A673 (cell line): ENCODE measurements at regions not wholly inside any gene's neighbourhood (a gene's known extent, or its start where the extent isn't known, plus 50 kb on each side); places are given as distances from the start of the nearest gene placed in this dataset.

ENCODE experiments used
- BruUV-seq: library from RNA; stranded (reverse); fragments of 400-500 nt; replicated peaks from 2 replicates; lab custom pipeline; 2021; lab: Mats Ljungman, UMichigan
- CTCF ChIA-PET: fragments of 300-600 bp; sonication (Branson Sonifier 250); formaldehyde crosslinking; loops from one replicate; lab custom pipeline; 2022; ENCODE audit warnings: antibody characterized with exemption; lab: Charles Lee
- POLR2A ChIA-PET: fragments of 300-600 bp; sonication (Branson Sonifier 250); formaldehyde crosslinking; loops from one replicate; lab custom pipeline; 2022; ENCODE audit warnings: antibody characterized with exemption; ENCODE audit not compliant: low non-redundant PET; lab: Charles Lee
- DNase-seq: peaks from one replicate; pipeline ENCODE4 v3.0.0-alpha.2; 2015; ENCODE audit warnings: low spot score
- H3K27ac ChIP-seq: fragments of 200-600 bp; sonication (generic); 2 replicates; pipeline ENCODE4 v1.5.1; 2016; ENCODE audit warnings: mixed run types, low read depth, mild to moderate bottlenecking, mixed read lengths, antibody characterized with exemption, low read length; ENCODE audit not compliant: poor library complexity, severe bottlenecking
- H3K27me3 ChIP-seq: fragments of 200-600 bp; sonication (generic); replicated peaks from 2 replicates; pipeline ENCODE4 v1.6.1; 2017; ENCODE audit warnings: mixed run types, low read depth, mild to moderate bottlenecking, mixed read lengths, antibody characterized with exemption, low read length; ENCODE audit not compliant: insufficient read depth, poor library complexity
- H3K36me3 ChIP-seq: fragments of 200-600 bp; sonication (generic); 2 replicates; pipeline ENCODE4 v1.6.1; 2016; ENCODE audit warnings: mixed run types, mild to moderate bottlenecking, mixed read lengths, antibody characterized with exemption, low read length; ENCODE audit not compliant: insufficient read depth, poor library complexity, severe bottlenecking
- H3K4me1 ChIP-seq: fragments of 200-600 bp; sonication (generic); 2 replicates; pipeline ENCODE4 v1.6.1; 2017; ENCODE audit warnings: mixed run types, mild to moderate bottlenecking, mixed read lengths, antibody characterized with exemption, low read length; ENCODE audit not compliant: insufficient read depth, poor library complexity, severe bottlenecking
- H3K4me3 ChIP-seq: fragments of 200-600 bp; sonication (generic); 2 replicates; pipeline ENCODE4 v1.5.1; 2016; ENCODE audit warnings: low read depth, mixed run types, mild to moderate bottlenecking, mixed read lengths, low read length; ENCODE audit not compliant: poor library complexity, severe bottlenecking
- H3K9me3 ChIP-seq: fragments of 200-600 bp; sonication (generic); 2 replicates; pipeline ENCODE4 v1.6.1; 2016; ENCODE audit warnings: mixed run types, low read depth, mild to moderate bottlenecking, mixed read lengths, antibody characterized with exemption, low read length; ENCODE audit not compliant: poor library complexity, severe bottlenecking
- CTCF ChIP-seq: fragments of 300-800, 200-600 bp; sonication (generic); conservative IDR thresholded peaks from 2 replicates; pipeline ENCODE4 v1.5.1; 2017; ENCODE audit warnings: low read depth, mild to moderate bottlenecking, antibody characterized with exemption, low read length, moderate library complexity, mixed read lengths
- EZH2 ChIP-seq: fragments of 200-600 bp; sonication (generic); IDR thresholded peaks from 2 replicates; pipeline ENCODE4 v1.6.1; 2017; ENCODE audit warnings: borderline replicate concordance, low read depth, mild to moderate bottlenecking, mixed read lengths, antibody characterized with exemption, low read length; ENCODE audit not compliant: poor library complexity, severe bottlenecking
- intact Hi-C: fragments of 100-400 bp; cut with micrococcal nuclease; formaldehyde crosslinking; loops from one replicate; pipeline ENCODE4 v1.10.0; 2022; ENCODE audit not compliant: unreplicated experiment

- Histone ChIP-seq H3K9me3 (no peaks in the 10 kb centered on the region), H3K27ac (no peak overlapping the region), H3K4me1 (no peaks in the 10 kb centered on the region), H3K36me3 (no peaks in the 10 kb centered on the region), H3K4me3 (no peak overlapping the region), H3K27me3 (no peaks in the 10 kb centered on the region)
- no peak for DNase-seq
- CTCF ChIA-PET, result no interaction called here
- no peak for TF ChIP-seq CTCF
- no peak for TF ChIP-seq EZH2
- intact Hi-C loops, result no loop called here
- POLR2A ChIA-PET, result no interaction called here
- no TSS peak for BruUV-seq
Measured at GRCh38 chr9:30676651-30677050, 1707.8 kb upstream of the ACO1 start.

- intact Hi-C loops, result no loop called here
- no TSS peak for BruUV-seq
- no peaks in the 10 kb centered on the region for H3K27me3 ChIP-seq
- DNase-seq, result no peak
- no peaks in the 10 kb centered on the region for H3K36me3 ChIP-seq
- H3K4me3 ChIP-seq, result no peak overlapping the region
- no peak for TF ChIP-seq EZH2
- no peak for TF ChIP-seq CTCF
- ChIA-PET CTCF (no interaction called here), POLR2A (no interaction called here)
- no peaks in the 10 kb centered on the region for H3K9me3 ChIP-seq
- H3K4me1 ChIP-seq, result no peaks in the 10 kb centered on the region
- H3K27ac ChIP-seq, result no peak overlapping the region
Measured at GRCh38 chr9:30677221-30677620, 1707.2 kb upstream of the ACO1 start.

GRCh38 chr9:30688801-30689200 lies 1695.6 kb upstream of the ACO1 start:
- TF ChIP-seq EZH2, result no peak
- TF ChIP-seq CTCF, result no peak
- intact Hi-C loops, result no loop called here
- ChIA-PET CTCF (no interaction called here), POLR2A (no interaction called here)
- BruUV-seq, result no TSS peak
- no peak for DNase-seq
- Histone ChIP-seq H3K4me1 (no peaks in the 10 kb centered on the region), H3K27me3 (no peaks in the 10 kb centered on the region), H3K4me3 (no peak overlapping the region), H3K27ac (no peak overlapping the region), H3K9me3 (no peaks in the 10 kb centered on the region), H3K36me3 (no peaks in the 10 kb centered on the region)
